LHCN-M2 (cell line): ENCODE measurements at regions not wholly inside any gene's neighbourhood (a gene's known extent, or its start where the extent isn't known, plus 50 kb on each side); places are given as distances from the start of the nearest gene placed in this dataset.

ENCODE experiments used
- DNase-seq: peaks from one replicate; pipeline ENCODE4 v3.0.0-alpha.2; 2012; ENCODE audit warnings: low read depth

- peak; percentile 43 for DNase-seq
These were observed 397.1 kb downstream of the DMAC1 start for GRCh38 chr9:7402334-7403027.

- no peak for DNase-seq
These were observed 398.5 kb downstream of the DMAC1 start for GRCh38 chr9:7401116-7401515.

- no peak for DNase-seq
These were observed 405.4 kb downstream of the DMAC1 start for GRCh38 chr9:7394002-7394774.

- no peak for DNase-seq
These were observed 407.4 kb downstream of the DMAC1 start for GRCh38 chr9:7392148-7392547.

GRCh38 chr9:7388755-7389154, 410.8 kb downstream of the DMAC1 start:
- no peak for DNase-seq

GRCh38 chr9:7387840-7388239, 411.7 kb downstream of the DMAC1 start:
- DNase-seq = no peak

GRCh38 chr9:7382304-7382703, 417.3 kb downstream of the DMAC1 start:
- DNase-seq = no peak

- no peak for DNase-seq
These were observed 422.1 kb downstream of the DMAC1 start for GRCh38 chr9:7377489-7377888.

- DNase-seq = no peak
These were observed 422.7 kb downstream of the DMAC1 start for GRCh38 chr9:7376833-7377232.

GRCh38 chr9:7376213-7376612, 423.4 kb downstream of the DMAC1 start:
- DNase-seq = no peak

- peak; percentile 51 for DNase-seq
These were observed 424.5 kb downstream of the DMAC1 start for GRCh38 chr9:7375013-7375511.

- DNase-seq = no peak
These were observed 428.6 kb downstream of the DMAC1 start for GRCh38 chr9:7370988-7371387.

- DNase-seq = no peak
These were observed 429.2 kb downstream of the DMAC1 start for GRCh38 chr9:7370381-7370780.

GRCh38 chr9:7369384-7369821, 430.2 kb downstream of the DMAC1 start:
- DNase-seq = peak; percentile 3

- DNase-seq = peak; percentile 78
These were observed 430.9 kb downstream of the DMAC1 start for GRCh38 chr9:7368410-7369292.

- no peak for DNase-seq
These were observed 431.9 kb downstream of the DMAC1 start for GRCh38 chr9:7367726-7368125.

GRCh38 chr9:7366121-7366520, 433.5 kb downstream of the DMAC1 start:
- DNase-seq = peak; percentile 2

- DNase-seq = no peak
These were observed 435.7 kb downstream of the DMAC1 start for GRCh38 chr9:7363777-7364477.

- DNase-seq = no peak
These were observed 439.1 kb downstream of the DMAC1 start for GRCh38 chr9:7360513-7360912.

- no peak for DNase-seq
These were observed 440.7 kb downstream of the DMAC1 start for GRCh38 chr9:7358876-7359275.

GRCh38 chr9:7354704-7355103, 444.9 kb downstream of the DMAC1 start:
- DNase-seq = no peak
